ENCODE measurements at regions not wholly inside any gene's neighbourhood (a gene's known extent, or its start where the extent isn't known, plus 50 kb on each side); places are given as distances from the start of the nearest gene placed in this dataset.

- no peak for TF ChIP-seq CTCF (IDR thresholded peaks at IDR 0.05; ENCODE audit: low read depth, low read length, poor library complexity, severe bottlenecking)
- no peak for TF ChIP-seq EZH2phosphoT487 (IDR thresholded peaks at IDR 0.05; ENCODE audit: borderline replicate concordance, low read length)
Observed at GRCh38 chr5:136501133-136501532, 135.8 kb upstream of the TRPC7 start.

Measured in DOHH2 (cell line).